K562 (cell line): ENCODE measurements at regions not wholly inside any gene's neighbourhood (a gene's known extent, or its start where the extent isn't known, plus 50 kb on each side); places are given as distances from the start of the nearest gene placed in this dataset.

Source experiments
- ATAC-seq: fragments of 200-7000 bp; cut with Tn5 transposase; 3 replicates; pipeline ENCODE4 v1.9.1; 2020; ENCODE audit warnings: moderate library complexity
- BruUV-seq: library from RNA; stranded (reverse); fragments of 400-500 nt; replicated peaks from 2 replicates; lab custom pipeline; 2021; lab: Mats Ljungman, UMichigan
- CTCF ChIA-PET: fragments of 300-600 bp; formaldehyde crosslinking; extraction: SDS; loops from one replicate; lab custom pipeline; 2021; ENCODE audit warnings: low intra/inter-chr PET ratio; lab: Yijun Ruan, JAX
- POLR2A ChIA-PET: fragments of 300-600, 350-650 bp; sonication (Branson Sonifier 250); formaldehyde crosslinking; extraction: SDS; loops from one replicate; lab custom pipeline; 2021; ENCODE audit warnings: antibody characterized with exemption, inconsistent platforms; lab: Yijun Ruan, JAX
- DNase-seq, 4 experiments: peaks; one replicate each; pipeline versions ENCODE4 v3.0.0 to v3.0.0-alpha.2; 2011 to 2018; ENCODE audit warnings: low spot score in 3 of 4, mixed read lengths in 3 of 4; ENCODE audit errors: extremely low read depth in 1 of 4
- FAIRE-seq: peaks from 2 replicates; lab custom pipeline; 2011; peaks lifted over from hg19 to GRCh38; lab: Jason Lieb, UNC
- H2AFZ ChIP-seq: 2 replicates; pipeline ENCODE4 v1.6.0; 2011; ENCODE audit warnings: low read depth, low read length, control low read depth, inconsistent platforms
- H3K27ac ChIP-seq: fragments of 200-600 bp; 3 replicates; pipeline ENCODE4 v1.8.0; 2011; ENCODE audit warnings: low read depth, mild to moderate bottlenecking, control low read depth, inconsistent platforms, low read length, moderate library complexity, mixed read lengths; ENCODE audit errors: extremely low read depth
- H3K27me3 ChIP-seq, 2 experiments: fragments of 300-600 bp in 1 of 2; 2 replicates in 1 of 2; 3 replicates in 1 of 2; pipeline versions ENCODE4 v1.6.0 to v1.8.0; 2011; ENCODE audit warnings: inconsistent platforms in 2 of 2, low read length in 2 of 2, mild to moderate bottlenecking in 1 of 2, mixed read lengths in 1 of 2, moderate library complexity in 1 of 2; ENCODE audit not compliant: control insufficient read depth in 2 of 2, insufficient read depth in 2 of 2
- H3K36me3 ChIP-seq: fragments of 300-600 bp; 3 replicates; pipeline ENCODE4 v1.8.0; 2011; ENCODE audit warnings: mild to moderate bottlenecking, low read length, inconsistent platforms; ENCODE audit not compliant: control insufficient read depth, insufficient read depth
- H3K4me1 ChIP-seq, 2 experiments: fragments of 200-600 bp in 1 of 2; replicated peaks in 1 of 2; 2 replicates in 1 of 2; 3 replicates in 1 of 2; pipeline versions ENCODE4 v1.5.1 to v1.8.0; 2011; ENCODE audit warnings: inconsistent platforms in 2 of 2, low read length in 2 of 2, mild to moderate bottlenecking in 1 of 2, mixed read lengths in 1 of 2, moderate library complexity in 1 of 2; ENCODE audit not compliant: control insufficient read depth in 2 of 2, insufficient read depth in 2 of 2
- H3K4me2 ChIP-seq: 2 replicates; pipeline ENCODE4 v1.6.1; 2011; ENCODE audit warnings: low read length, control low read depth, inconsistent platforms, mixed read lengths; ENCODE audit not compliant: insufficient read depth
- H3K4me3 ChIP-seq: fragments of 200-600 bp; sonication (generic), shearing (Covaris generic); 2 replicates; pipeline ENCODE4 v1.5.1; 2016; ENCODE audit warnings: control low read depth, inconsistent platforms
- H3K79me2 ChIP-seq: fragments of 200-600 bp; 3 replicates; pipeline ENCODE4 v1.8.0; 2011; ENCODE audit warnings: low read length, inconsistent platforms; ENCODE audit not compliant: control insufficient read depth, insufficient read depth
- H3K9ac ChIP-seq, 2 experiments: 2 replicates each; pipeline versions ENCODE4 v1.6.0 to v1.6.1; 2011; ENCODE audit warnings: low read depth in 2 of 2, low read length in 2 of 2, control low read depth in 1 of 2, inconsistent platforms in 1 of 2, mild to moderate bottlenecking in 1 of 2, mixed read lengths in 1 of 2; ENCODE audit not compliant: insufficient read depth in 1 of 2
- H3K9me1 ChIP-seq: one replicate; pipeline ENCODE4 v1.6.0; 2011; ENCODE audit warnings: inconsistent platforms, mild to moderate bottlenecking, low read length, moderate library complexity; ENCODE audit not compliant: control insufficient read depth, insufficient read depth
- H3K9me3 ChIP-seq: replicated peaks from 2 replicates; pipeline ENCODE4 v1.5.1; 2011; ENCODE audit warnings: low read depth, low read length, inconsistent platforms; ENCODE audit not compliant: control insufficient read depth, insufficient read depth
- H4K20me1 ChIP-seq: replicated peaks from 2 replicates; pipeline ENCODE4 v1.6.1; 2011; ENCODE audit warnings: low read length, inconsistent platforms, mixed read lengths; ENCODE audit not compliant: control insufficient read depth, insufficient read depth
- ARHGAP35 ChIP-seq: fragments of 450-650 bp; IDR thresholded peaks from 2 replicates; pipeline ENCODE4 v1.6.1; 2018; ENCODE audit not compliant: partially characterized antibody
- MEF2D ChIP-seq: conservative IDR thresholded peaks from 2 replicates; pipeline ENCODE4 v1.6.1; 2016; ENCODE audit warnings: low read depth, missing genetic modification characterization, missing compliant biosample characterization
- MEIS2 ChIP-seq: fragments of 450-650 bp; IDR thresholded peaks from 2 replicates; pipeline ENCODE4 v1.6.1; 2014; ENCODE audit warnings: mild to moderate bottlenecking; ENCODE audit not compliant: partially characterized antibody
- WGBS: fragments of 100-300 bp; shearing (Covaris generic); methylation state at CpG from one replicate; pipeline ENCODE4 v1.1.6; 2016; ENCODE audit warnings: low coverage, mixed read lengths; ENCODE audit not compliant: insufficient coverage; ENCODE audit errors: missing lambda C conversion rate; 5-methylcytosine and 5-hydroxymethylcytosine counted together
- in situ Hi-C: fragments of 300-500 bp; cut with MboI; formaldehyde crosslinking; loops from 4 replicates; pipeline ENCODE4 v1.15.0; 2018; ENCODE audit warnings: inconsistent platforms, mixed read lengths
- intact Hi-C: fragments of 100-400 bp; cut with micrococcal nuclease; formaldehyde crosslinking; loops from 2 replicates; pipeline ENCODE4 v1.14.2; 2022
- TF ChIP-seq, protein P1 (sequence below), 2 experiments: IDR thresholded peaks in 1 of 2; conservative IDR thresholded peaks in 1 of 2; 2 replicates each; pipeline ENCODE4 v1.6.1; 2016; ENCODE audit warnings: low read depth in 2 of 2, mild to moderate bottlenecking in 1 of 2, missing compliant biosample characterization in 1 of 2, missing genetic modification characterization in 1 of 2, moderate library complexity in 1 of 2

- ATAC-seq (no peak), DNase-seq (no peak), FAIRE-seq (no peak)
- H3K27ac ChIP-seq: no peak overlapping the region
- H3K4me2 ChIP-seq: no peak overlapping the region
- ChIA-PET CTCF (no interaction called here), POLR2A (interaction anchor here (1.0 kb wide), 1 partner anchor 24 kb away, joined by 3 read pairs; no protein-coding TSS in a partner anchor)
- in situ Hi-C loops: no loop called here
- 13% methylated on average over 11 of the region's 11 CpGs for WGBS
- no peak overlapping the region for H3K4me3 ChIP-seq
- no TSS peak for BruUV-seq
- no peaks in the 10 kb centered on the region for H3K9me1 ChIP-seq
- H3K4me1 ChIP-seq: no peaks in the 10 kb centered on the region
- intact Hi-C loops: no loop called here
- H2AFZ ChIP-seq: no peak overlapping the region
- TF ChIP-seq ARHGAP35 (no peak), MEIS2 (peak; percentile 56), MEF2D (tag) (no peak)
- TF ChIP-seq, protein P1, sequence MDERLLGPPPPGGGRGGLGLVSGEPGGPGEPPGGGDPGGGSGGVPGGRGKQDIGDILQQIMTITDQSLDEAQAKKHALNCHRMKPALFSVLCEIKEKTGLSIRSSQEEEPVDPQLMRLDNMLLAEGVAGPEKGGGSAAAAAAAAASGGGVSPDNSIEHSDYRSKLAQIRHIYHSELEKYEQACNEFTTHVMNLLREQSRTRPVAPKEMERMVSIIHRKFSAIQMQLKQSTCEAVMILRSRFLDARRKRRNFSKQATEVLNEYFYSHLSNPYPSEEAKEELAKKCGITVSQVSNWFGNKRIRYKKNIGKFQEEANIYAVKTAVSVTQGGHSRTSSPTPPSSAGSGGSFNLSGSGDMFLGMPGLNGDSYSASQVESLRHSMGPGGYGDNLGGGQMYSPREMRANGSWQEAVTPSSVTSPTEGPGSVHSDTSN (CRISPR knock-in tag; IDR thresholded peaks at IDR 0.05; ENCODE audit: low read depth): no peak
- TF ChIP-seq, protein P1 (tag; conservative IDR thresholded peaks at IDR 0.05; ENCODE audit: low read depth): peak; percentile 73
- H3K9ac ChIP-seq: no peak overlapping the region
- H3K27me3 ChIP-seq: no peaks in the 10 kb centered on the region; a peak in 1 of 5 replicates
- no peaks in the 10 kb centered on the region for H4K20me1 ChIP-seq
- no peaks in the 10 kb centered on the region for H3K79me2 ChIP-seq
- H3K36me3 ChIP-seq: no peaks in the 10 kb centered on the region
- H3K9me3 ChIP-seq: no peaks in the 10 kb centered on the region
These were observed 63.8 kb upstream of the TOM1L1 start for GRCh38 chr17:54836723-54837462.
